Hepatocyte (in vitro differentiated cells): ENCODE measurements at regions not wholly inside any gene's neighbourhood (a gene's known extent, or its start where the extent isn't known, plus 50 kb on each side); places are given as distances from the start of the nearest gene placed in this dataset.

Source experiments
- DNase-seq: peaks from one replicate; pipeline ENCODE4 v3.0.0-alpha.2; 2016; ENCODE audit warnings: low spot score
- H2AFZ ChIP-seq: fragments of 200-600 bp; sonication (generic); 2 replicates; pipeline ENCODE4 v1.6.0; 2016; ENCODE audit warnings: antibody characterized with exemption, mild to moderate bottlenecking
- H3K27ac ChIP-seq: fragments of 200-600 bp; sonication (generic); 2 replicates; pipeline ENCODE4 v1.5.1; 2016; ENCODE audit warnings: mild to moderate bottlenecking
- H3K27me3 ChIP-seq: fragments of 200-600 bp; sonication (generic); 2 replicates; pipeline ENCODE4 v1.6.1; 2016
- H3K36me3 ChIP-seq: fragments of 200-600 bp; sonication (generic); replicated peaks from 2 replicates; pipeline ENCODE4 v1.5.1; 2016; ENCODE audit warnings: low read depth; ENCODE audit not compliant: insufficient read depth
- H3K4me1 ChIP-seq: fragments of 200-600 bp; sonication (generic); 2 replicates; pipeline ENCODE4 v1.5.1; 2016; ENCODE audit warnings: mild to moderate bottlenecking, moderate library complexity; ENCODE audit not compliant: insufficient read depth
- H3K4me2 ChIP-seq: fragments of 200-600 bp; sonication (generic); 2 replicates; pipeline ENCODE4 v1.6.0; 2016
- H3K4me3 ChIP-seq: fragments of 200-600 bp; sonication (generic); 2 replicates; pipeline ENCODE4 v1.5.1; 2016; ENCODE audit warnings: mild to moderate bottlenecking
- H3K79me2 ChIP-seq: fragments of 200-600 bp; sonication (generic); 2 replicates; pipeline ENCODE4 v1.6.0; 2017; ENCODE audit warnings: mild to moderate bottlenecking
- H3K9me2 ChIP-seq: fragments of 200-600 bp; sonication (generic); replicated peaks from 2 replicates; pipeline ENCODE4 v1.6.0; 2017; ENCODE audit warnings: mild to moderate bottlenecking; ENCODE audit not compliant: insufficient read depth
- H3K9me3 ChIP-seq: fragments of 200-600 bp; sonication (generic); 2 replicates; pipeline ENCODE4 v1.5.1; 2016; ENCODE audit warnings: low read depth, mild to moderate bottlenecking
- H4K20me1 ChIP-seq: fragments of 200-600 bp; sonication (generic); 2 replicates; pipeline ENCODE4 v1.6.0; 2016; ENCODE audit warnings: mild to moderate bottlenecking; ENCODE audit not compliant: insufficient read depth, poor library complexity, severe bottlenecking
- EZH2 ChIP-seq: fragments of 200-600 bp; sonication (generic); IDR thresholded peaks from 2 replicates; pipeline ENCODE4 v1.6.1; 2016; ENCODE audit warnings: antibody characterized with exemption, mild to moderate bottlenecking, borderline replicate concordance
- EZH2phosphoT487 ChIP-seq: fragments of 200-600 bp; sonication (generic); IDR thresholded peaks from one replicate; pipeline ENCODE4 v1.6.1; 2018; ENCODE audit warnings: antibody characterized with exemption, mild to moderate bottlenecking, low read depth, moderate library complexity; ENCODE audit not compliant: unreplicated experiment, severe bottlenecking
- WGBS: methylation state at CpG from one replicate; pipeline ENCODE4 v1.1.6; 2016; ENCODE audit warnings: low lambda C conversion rate; ENCODE audit errors: missing lambda C conversion rate; 5-methylcytosine and 5-hydroxymethylcytosine counted together
- TF ChIP-seq, protein P1 (sequence below): fragments of 200-600 bp; sonication (generic); IDR thresholded peaks from 2 replicates; pipeline ENCODE4 v1.5.1; 2016; ENCODE audit warnings: antibody characterized with exemption, mild to moderate bottlenecking; ENCODE audit not compliant: poor library complexity

DNA sequence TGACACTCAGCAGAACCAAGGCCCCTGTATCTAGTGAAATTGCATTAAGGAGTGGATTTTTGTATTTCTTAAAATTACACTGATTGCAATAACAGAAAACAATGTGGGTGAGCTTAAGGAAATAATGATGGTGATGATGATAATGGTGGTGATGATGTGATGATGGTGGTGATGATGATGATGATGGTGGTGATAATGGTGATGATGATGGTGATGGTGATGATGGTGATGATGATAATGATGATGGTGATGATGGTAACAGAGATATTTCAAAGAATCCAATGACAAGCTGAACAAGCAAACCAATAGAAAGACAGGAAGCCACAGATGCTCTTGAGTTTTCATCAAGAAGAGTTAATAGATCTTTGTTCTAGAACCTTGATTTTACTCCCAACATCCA is 630.7 kb upstream of the AUTS2 start:
- no peaks in the 10 kb centered on the region for H3K4me1 ChIP-seq
- H3K79me2 ChIP-seq = no peaks in the 10 kb centered on the region
- H2AFZ ChIP-seq = no peak overlapping the region
- no peaks in the 10 kb centered on the region for H4K20me1 ChIP-seq
- no peaks in the 10 kb centered on the region for H3K36me3 ChIP-seq
- peaks cover 2% of the 10 kb centered on the region for H3K27me3 ChIP-seq
- H3K4me3 ChIP-seq = no peak overlapping the region
- no peak for DNase-seq
- H3K4me2 ChIP-seq = no peak overlapping the region
- H3K9me2 ChIP-seq = no peaks in the 10 kb centered on the region
- TF ChIP-seq EZH2 = no peak
- TF ChIP-seq, protein P1, sequence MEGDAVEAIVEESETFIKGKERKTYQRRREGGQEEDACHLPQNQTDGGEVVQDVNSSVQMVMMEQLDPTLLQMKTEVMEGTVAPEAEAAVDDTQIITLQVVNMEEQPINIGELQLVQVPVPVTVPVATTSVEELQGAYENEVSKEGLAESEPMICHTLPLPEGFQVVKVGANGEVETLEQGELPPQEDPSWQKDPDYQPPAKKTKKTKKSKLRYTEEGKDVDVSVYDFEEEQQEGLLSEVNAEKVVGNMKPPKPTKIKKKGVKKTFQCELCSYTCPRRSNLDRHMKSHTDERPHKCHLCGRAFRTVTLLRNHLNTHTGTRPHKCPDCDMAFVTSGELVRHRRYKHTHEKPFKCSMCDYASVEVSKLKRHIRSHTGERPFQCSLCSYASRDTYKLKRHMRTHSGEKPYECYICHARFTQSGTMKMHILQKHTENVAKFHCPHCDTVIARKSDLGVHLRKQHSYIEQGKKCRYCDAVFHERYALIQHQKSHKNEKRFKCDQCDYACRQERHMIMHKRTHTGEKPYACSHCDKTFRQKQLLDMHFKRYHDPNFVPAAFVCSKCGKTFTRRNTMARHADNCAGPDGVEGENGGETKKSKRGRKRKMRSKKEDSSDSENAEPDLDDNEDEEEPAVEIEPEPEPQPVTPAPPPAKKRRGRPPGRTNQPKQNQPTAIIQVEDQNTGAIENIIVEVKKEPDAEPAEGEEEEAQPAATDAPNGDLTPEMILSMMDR = no peak
- TF ChIP-seq EZH2phosphoT487 = no peak
- no peak overlapping the region for H3K27ac ChIP-seq
- H3K9me3 ChIP-seq = no peaks in the 10 kb centered on the region

DNA sequence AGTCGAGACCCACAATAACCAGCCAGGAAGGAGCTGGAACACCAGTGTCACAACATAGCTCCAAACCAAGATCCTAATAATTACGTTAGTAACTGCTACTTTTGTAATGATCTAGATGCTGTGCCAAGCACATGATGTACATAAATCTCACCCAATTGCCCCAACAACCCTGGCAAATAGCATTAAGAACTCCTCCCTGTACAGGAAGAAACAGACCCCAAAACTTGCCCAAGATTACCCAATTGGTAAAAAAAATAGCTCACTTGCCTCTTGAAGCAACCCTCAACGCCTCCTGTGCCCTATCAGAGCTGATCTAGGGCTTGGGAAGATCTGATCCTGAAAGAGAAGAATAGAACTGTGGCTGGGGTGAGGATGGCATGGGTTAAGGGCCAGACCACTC is 628.7 kb upstream of the AUTS2 start:
- no peaks in the 10 kb centered on the region for H3K36me3 ChIP-seq
- no peak overlapping the region for H3K27ac ChIP-seq
- H3K4me1 ChIP-seq = no peaks in the 10 kb centered on the region
- H3K27me3 ChIP-seq = peaks cover 3% of the 10 kb centered on the region
- WGBS = 91% methylated on average over 3 of the region's 3 CpGs
- H3K4me2 ChIP-seq = no peak overlapping the region
- no peak overlapping the region for H3K4me3 ChIP-seq
- H3K79me2 ChIP-seq = no peaks in the 10 kb centered on the region
- no peaks in the 10 kb centered on the region for H3K9me3 ChIP-seq
- H4K20me1 ChIP-seq = no peaks in the 10 kb centered on the region
- TF ChIP-seq, protein P1 = no peak
- TF ChIP-seq EZH2phosphoT487 (no peak), EZH2 (no peak)
- no peaks in the 10 kb centered on the region for H3K9me2 ChIP-seq
- DNase-seq = no peak
- no peak overlapping the region for H2AFZ ChIP-seq

DNA sequence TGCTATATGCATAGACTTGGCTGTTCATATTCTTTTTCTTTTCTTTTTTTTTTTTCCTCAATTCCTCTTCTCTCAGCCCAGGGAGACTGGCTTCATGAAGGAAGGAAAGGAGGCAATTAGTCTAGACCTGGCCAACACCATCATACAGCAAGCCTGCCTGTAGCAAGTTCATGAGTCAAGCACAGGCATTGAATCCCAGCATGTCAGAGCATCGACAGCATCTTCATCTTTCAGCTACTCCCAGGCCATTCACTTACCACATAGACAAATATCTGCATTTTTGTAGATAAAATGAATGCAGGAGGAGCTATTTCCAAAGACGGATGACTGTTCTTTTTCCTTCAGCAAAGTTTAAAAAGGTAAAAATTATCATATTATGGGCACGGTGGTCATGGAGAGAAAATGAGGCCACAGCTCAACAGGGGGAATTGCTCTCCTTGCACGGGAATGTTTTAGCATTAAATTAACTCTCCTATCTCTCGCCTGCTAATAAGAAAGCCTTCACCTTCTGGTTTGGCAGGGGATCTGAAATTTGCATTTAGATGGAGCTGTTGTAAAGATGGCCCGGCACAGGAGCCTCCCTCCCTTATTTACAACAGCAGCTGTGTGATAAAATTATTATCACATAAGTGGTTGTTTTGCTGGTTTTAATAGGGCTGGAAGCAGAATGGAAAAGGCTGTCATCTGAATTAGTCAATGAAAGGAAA is 626.5 kb upstream of the AUTS2 start:
- Histone ChIP-seq H3K4me1 (no peaks in the 10 kb centered on the region), H3K4me3 (no peak overlapping the region), H3K79me2 (no peaks in the 10 kb centered on the region), H3K36me3 (no peaks in the 10 kb centered on the region), H3K9me3 (no peaks in the 10 kb centered on the region), H2AFZ (no peak overlapping the region), H3K4me2 (no peak overlapping the region), H4K20me1 (no peaks in the 10 kb centered on the region), H3K9me2 (no peaks in the 10 kb centered on the region), H3K27ac (no peak overlapping the region), H3K27me3 (peaks cover 3% of the 10 kb centered on the region)
- WGBS = 50% methylated on average over 6 of the region's 6 CpGs
- no peak for DNase-seq
- TF ChIP-seq, protein P1 = no peak
- TF ChIP-seq EZH2 (no peak), EZH2phosphoT487 (no peak)
